Progenitor cell of endocrine pancreas (in vitro differentiated cells): ENCODE measurements at regions not wholly inside any gene's neighbourhood (a gene's known extent, or its start where the extent isn't known, plus 50 kb on each side); places are given as distances from the start of the nearest gene placed in this dataset.

Experiments used
- DNase-seq: peaks from one replicate; pipeline ENCODE4 v3.0.0; 2021; ENCODE audit warnings: low spot score; ENCODE audit not compliant: unreplicated experiment
- H3K27ac Mint-ChIP-seq: 2 replicates; pipeline ENCODE4 v1.8.0; 2021; ENCODE audit warnings: mild to moderate bottlenecking, moderate library complexity, mixed read lengths
- H3K27me3 Mint-ChIP-seq: 2 replicates; pipeline ENCODE4 v1.8.0; 2021; ENCODE audit warnings: mixed read lengths
- H3K36me3 Mint-ChIP-seq: 2 replicates; pipeline ENCODE4 v1.8.0; 2022; ENCODE audit warnings: mixed read lengths; ENCODE audit not compliant: insufficient read depth
- H3K4me1 Mint-ChIP-seq: 2 replicates; pipeline ENCODE4 v1.8.0; 2021; ENCODE audit warnings: low read depth, mixed read lengths
- H3K4me3 Mint-ChIP-seq: 2 replicates; pipeline ENCODE4 v1.8.0; 2021; ENCODE audit warnings: low read depth, mild to moderate bottlenecking, moderate library complexity, mixed read lengths
- H3K9me3 Mint-ChIP-seq: 2 replicates; pipeline ENCODE4 v1.8.0; 2021; ENCODE audit warnings: low read depth, mixed read lengths
- CTCF ChIP-seq: fragments of 200-600 bp; sonication (generic); IDR thresholded peaks from one replicate; pipeline ENCODE4 v1.5.0; 2021; ENCODE audit warnings: antibody characterized with exemption, mild to moderate bottlenecking; ENCODE audit not compliant: unreplicated experiment

GRCh38 chr6:40701352-40702007, 114.3 kb upstream of the LRFN2 start:
- no peaks in the 10 kb centered on the region for H3K9me3 Mint-ChIP-seq
- DNase-seq = no peak
- H3K27ac Mint-ChIP-seq = no peak overlapping the region
- no peak for TF ChIP-seq CTCF
- H3K4me1 Mint-ChIP-seq = no peaks in the 10 kb centered on the region
- H3K4me3 Mint-ChIP-seq = no peak overlapping the region
- H3K36me3 Mint-ChIP-seq = no peaks in the 10 kb centered on the region
- H3K27me3 Mint-ChIP-seq = peaks cover 18% of the 10 kb centered on the region

GRCh38 chr6:40700006-40700580, 112.9 kb upstream of the LRFN2 start:
- no peak overlapping the region for H3K4me3 Mint-ChIP-seq
- H3K4me1 Mint-ChIP-seq = peaks cover 2% of the 10 kb centered on the region
- H3K27ac Mint-ChIP-seq = no peak overlapping the region
- no peak for DNase-seq
- H3K36me3 Mint-ChIP-seq = no peaks in the 10 kb centered on the region
- H3K27me3 Mint-ChIP-seq = peaks cover 18% of the 10 kb centered on the region
- no peaks in the 10 kb centered on the region for H3K9me3 Mint-ChIP-seq
- no peak for TF ChIP-seq CTCF

- Mint-ChIP-seq H3K27ac (no peak overlapping the region), H3K27me3 (peaks cover 9% of the 10 kb centered on the region), H3K4me1 (peaks cover 4% of the 10 kb centered on the region), H3K4me3 (no peak overlapping the region), H3K36me3 (no peaks in the 10 kb centered on the region), H3K9me3 (no peaks in the 10 kb centered on the region)
- no peak for DNase-seq
- no peak for TF ChIP-seq CTCF
Observed at GRCh38 chr6:40695750-40696415, 108.7 kb upstream of the LRFN2 start.

- H3K27me3 Mint-ChIP-seq = peaks cover 6% of the 10 kb centered on the region
- H3K4me3 Mint-ChIP-seq = no peak overlapping the region
- TF ChIP-seq CTCF = no peak
- DNase-seq = no peak
- H3K4me1 Mint-ChIP-seq = peaks cover 4% of the 10 kb centered on the region
- H3K27ac Mint-ChIP-seq = peak overlapping the region; percentile 3
- no peaks in the 10 kb centered on the region for H3K36me3 Mint-ChIP-seq
- no peaks in the 10 kb centered on the region for H3K9me3 Mint-ChIP-seq
Observed at GRCh38 chr6:40695114-40695513, 108.0 kb upstream of the LRFN2 start.

GRCh38 chr6:40693768-40694167, 106.6 kb upstream of the LRFN2 start:
- no peak for DNase-seq
- Mint-ChIP-seq H3K27ac (no peak overlapping the region), H3K36me3 (no peaks in the 10 kb centered on the region), H3K9me3 (no peaks in the 10 kb centered on the region), H3K4me1 (peaks cover 4% of the 10 kb centered on the region), H3K27me3 (peaks cover 10% of the 10 kb centered on the region), H3K4me3 (no peak overlapping the region)
- no peak for TF ChIP-seq CTCF
